Astrocyte (in vitro differentiated cells and primary cell): ENCODE measurements at regions not wholly inside any gene's neighbourhood (a gene's known extent, or its start where the extent isn't known, plus 50 kb on each side); places are given as distances from the start of the nearest gene placed in this dataset.

ENCODE experiments used
- CTCF ChIP-seq: IDR thresholded peaks from 2 replicates; pipeline ENCODE4 v1.5.1; 2011; ENCODE audit warnings: low read depth, mild to moderate bottlenecking, inconsistent platforms, low read length, moderate library complexity; ENCODE audit not compliant: insufficient read depth
- EZH2 ChIP-seq: IDR thresholded peaks from 2 replicates; pipeline ENCODE4 v1.6.1; 2012; ENCODE audit warnings: mild to moderate bottlenecking, low read length, inconsistent platforms; ENCODE audit not compliant: insufficient read depth

- TF ChIP-seq CTCF (no peak), EZH2 (no peak)
Measured at GRCh38 chr6:134510920-134511319, 193.0 kb upstream of the SGK1 start.
